ENCODE measurements at regions not wholly inside any gene's neighbourhood (a gene's known extent, or its start where the extent isn't known, plus 50 kb on each side); places are given as distances from the start of the nearest gene placed in this dataset.
"Not testable (repeated sequence)": the region's sequence is repeated elsewhere in the genome, so short reads cannot be mapped to it uniquely, and the experiment has no call there.

DNA sequence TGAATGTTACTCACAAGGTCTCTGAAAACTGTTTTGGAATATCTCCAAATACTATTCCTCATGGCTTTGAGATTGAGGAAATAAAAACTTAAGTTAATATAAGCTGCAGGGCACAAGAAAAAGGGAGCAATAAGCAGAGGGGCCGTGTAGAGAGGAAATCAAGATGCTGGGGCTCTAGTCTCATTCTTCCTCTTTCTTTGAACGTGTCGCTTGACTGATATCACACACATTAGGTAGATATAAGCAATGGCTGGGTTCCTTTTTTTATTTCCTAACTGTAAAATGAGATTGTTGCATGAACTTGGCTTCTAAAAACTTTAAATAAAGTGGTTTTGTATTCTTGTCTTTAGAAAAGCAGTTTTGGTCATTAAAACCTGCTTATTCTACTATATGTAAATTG lies 326.7 kb upstream of the ROPN1 start:
- H3K4me3 ChIP-seq (ENCODE audit: low read length): no peak overlapping the region
- H3K36me3 ChIP-seq (ENCODE audit: control insufficient read depth, insufficient read depth, low read length): no peaks in the 10 kb centered on the region
- H3K9ac ChIP-seq (ENCODE audit: low read length): no peak overlapping the region
- no peaks in the 10 kb centered on the region for H3K27me3 ChIP-seq (ENCODE audit: control insufficient read depth, insufficient read depth, low read length)
- no peaks in the 10 kb centered on the region for H3K9me3 ChIP-seq (ENCODE audit: control insufficient read depth, low read length)
- no peaks in the 10 kb centered on the region for H3K4me1 ChIP-seq (ENCODE audit: control insufficient read depth, insufficient read depth, low read length)

GRCh38 chr3:124320976-124321375 lies 329.1 kb upstream of the ROPN1 start:
- Histone ChIP-seq H3K9ac (ENCODE audit: low read length) (no peak overlapping the region), H3K4me1 (ENCODE audit: control insufficient read depth, insufficient read depth, low read length) (no peaks in the 10 kb centered on the region), H3K9me3 (ENCODE audit: control insufficient read depth, low read length) (no peaks in the 10 kb centered on the region), H3K27me3 (ENCODE audit: control insufficient read depth, insufficient read depth, low read length) (no peaks in the 10 kb centered on the region), H3K4me3 (ENCODE audit: low read length) (no peak overlapping the region), H3K36me3 (ENCODE audit: control insufficient read depth, insufficient read depth, low read length) (no peaks in the 10 kb centered on the region)

GRCh38 chr3:124322309-124322880 lies 330.5 kb upstream of the ROPN1 start:
- no peaks in the 10 kb centered on the region for H3K4me1 ChIP-seq (ENCODE audit: control insufficient read depth, insufficient read depth, low read length)
- H3K9me3 ChIP-seq (ENCODE audit: control insufficient read depth, low read length): no peaks in the 10 kb centered on the region
- H3K27me3 ChIP-seq (ENCODE audit: control insufficient read depth, insufficient read depth, low read length): no peaks in the 10 kb centered on the region
- H3K4me3 ChIP-seq (ENCODE audit: low read length): no peak overlapping the region
- no peaks in the 10 kb centered on the region for H3K36me3 ChIP-seq (ENCODE audit: control insufficient read depth, insufficient read depth, low read length)
- no peak overlapping the region for H3K9ac ChIP-seq (ENCODE audit: low read length)

DNA sequence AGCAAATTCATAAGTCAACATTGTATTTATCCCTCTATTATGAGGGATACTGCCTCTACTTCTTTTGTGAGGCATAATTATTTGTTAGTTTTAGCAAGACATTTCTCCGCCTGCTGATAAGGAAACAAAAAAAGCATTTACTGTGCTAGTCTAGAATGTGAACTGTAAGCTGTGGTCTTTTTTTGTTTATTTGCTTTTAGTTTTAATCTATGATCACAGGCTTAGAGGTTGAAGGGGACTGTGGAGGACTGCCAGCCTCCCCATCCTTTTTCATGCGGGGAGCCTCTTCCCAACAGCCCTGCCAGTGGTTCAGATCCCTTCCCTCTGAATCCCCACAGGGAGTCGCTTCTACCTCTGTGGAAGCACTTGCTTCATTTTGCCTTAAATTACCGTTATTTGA lies 331.0 kb upstream of the ROPN1 start:
- H3K27me3 ChIP-seq (ENCODE audit: control insufficient read depth, insufficient read depth, low read length): no peaks in the 10 kb centered on the region
- no peaks in the 10 kb centered on the region for H3K9me3 ChIP-seq (ENCODE audit: control insufficient read depth, low read length)
- H3K9ac ChIP-seq (ENCODE audit: low read length): no peak overlapping the region
- H3K4me3 ChIP-seq (ENCODE audit: low read length): no peak overlapping the region
- H3K4me1 ChIP-seq (ENCODE audit: control insufficient read depth, insufficient read depth, low read length): no peaks in the 10 kb centered on the region
- H3K36me3 ChIP-seq (ENCODE audit: control insufficient read depth, insufficient read depth, low read length): no peaks in the 10 kb centered on the region

GRCh38 chr3:124325248-124325647 lies 333.3 kb upstream of the ROPN1 start:
- no peaks in the 10 kb centered on the region for H3K36me3 ChIP-seq (ENCODE audit: control insufficient read depth, insufficient read depth, low read length)
- no peaks in the 10 kb centered on the region for H3K4me1 ChIP-seq (ENCODE audit: control insufficient read depth, insufficient read depth, low read length)
- H3K4me3 ChIP-seq (ENCODE audit: low read length): no peak overlapping the region
- H3K9ac ChIP-seq (ENCODE audit: low read length): no peak overlapping the region
- no peaks in the 10 kb centered on the region for H3K9me3 ChIP-seq (ENCODE audit: control insufficient read depth, low read length)
- no peaks in the 10 kb centered on the region for H3K27me3 ChIP-seq (ENCODE audit: control insufficient read depth, insufficient read depth, low read length)

GRCh38 chr3:124329723-124330122 lies 337.8 kb upstream of the ROPN1 start:
- no peaks in the 10 kb centered on the region for H3K4me1 ChIP-seq (ENCODE audit: control insufficient read depth, insufficient read depth, low read length)
- no peak overlapping the region for H3K9ac ChIP-seq (ENCODE audit: low read length)
- no peaks in the 10 kb centered on the region for H3K27me3 ChIP-seq (ENCODE audit: control insufficient read depth, insufficient read depth, low read length)
- no peak overlapping the region for H3K4me3 ChIP-seq (ENCODE audit: low read length)
- H3K36me3 ChIP-seq (ENCODE audit: control insufficient read depth, insufficient read depth, low read length): no peaks in the 10 kb centered on the region
- no peaks in the 10 kb centered on the region for H3K9me3 ChIP-seq (ENCODE audit: control insufficient read depth, low read length)

DNA sequence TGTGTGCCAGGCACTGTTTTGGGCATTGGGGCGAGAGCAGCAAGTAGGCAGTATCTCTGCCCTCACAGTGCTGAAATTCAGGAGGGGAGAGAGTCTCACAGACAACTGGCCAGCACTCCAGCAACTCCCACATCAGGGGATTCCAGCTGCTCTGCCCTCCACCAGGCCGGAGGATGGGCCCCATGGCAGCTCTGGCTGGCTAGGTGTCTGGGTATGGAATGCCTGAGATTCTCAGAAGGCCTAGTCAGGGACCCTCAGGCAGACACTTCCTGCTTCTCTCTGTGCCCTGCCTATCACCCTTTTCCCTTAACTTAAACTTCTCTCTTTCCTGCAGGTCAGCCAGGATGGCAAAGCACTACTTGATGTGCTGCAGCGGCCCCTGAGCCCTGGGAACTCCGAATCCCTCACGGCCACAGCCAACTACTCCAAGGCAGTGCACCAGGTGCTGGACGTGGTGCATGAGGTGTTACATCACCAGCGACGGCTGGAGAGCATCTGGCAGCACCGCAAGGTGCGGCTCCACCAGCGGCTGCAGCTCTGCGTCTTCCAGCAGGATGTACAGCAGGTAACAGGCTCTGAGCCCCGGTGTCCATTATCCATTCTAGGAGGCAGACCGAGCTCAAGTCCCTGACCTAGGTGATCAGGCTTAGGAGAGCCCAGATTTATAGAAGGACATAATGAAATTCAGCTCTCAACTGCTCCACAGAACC lies 342.2 kb upstream of the ROPN1 start:
- Histone ChIP-seq H3K4me1 (ENCODE audit: control insufficient read depth, insufficient read depth, low read length) (no peaks in the 10 kb centered on the region), H3K27me3 (ENCODE audit: control insufficient read depth, insufficient read depth, low read length) (no peaks in the 10 kb centered on the region), H3K36me3 (ENCODE audit: control insufficient read depth, insufficient read depth, low read length) (no peaks in the 10 kb centered on the region)

DNA sequence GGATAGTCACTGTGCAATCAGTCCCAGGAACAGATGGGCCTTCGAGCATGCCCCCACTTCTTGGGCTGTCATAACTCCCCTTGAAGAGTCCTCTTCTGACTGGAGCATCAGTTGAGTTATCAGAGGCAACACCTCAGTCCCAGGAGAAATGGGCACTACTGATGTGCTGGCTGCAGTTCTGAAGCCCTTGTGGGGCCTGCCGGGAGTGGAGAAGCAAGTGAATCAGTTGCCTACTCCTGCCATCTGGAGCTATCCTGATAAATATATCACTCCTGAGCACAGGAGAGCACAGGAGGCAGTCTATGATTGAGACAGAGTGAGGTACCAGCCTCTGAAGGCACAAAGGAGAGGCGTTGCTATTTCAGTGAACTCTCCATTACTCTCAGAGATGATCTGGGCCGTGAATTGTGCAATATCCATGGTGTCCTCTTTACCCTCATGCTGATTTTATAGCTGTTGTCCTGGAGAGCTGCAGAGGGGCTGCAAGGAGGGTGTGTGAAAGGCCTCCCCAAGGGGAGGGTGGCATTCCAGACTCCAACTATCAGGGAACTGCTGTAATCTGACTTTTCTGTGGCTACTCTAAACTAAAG lies 344.2 kb upstream of the ROPN1 start:
- H3K9ac ChIP-seq (ENCODE audit: low read length): no peak overlapping the region
- no peaks in the 10 kb centered on the region for H3K9me3 ChIP-seq (ENCODE audit: control insufficient read depth, low read length)
- H3K4me1 ChIP-seq (ENCODE audit: control insufficient read depth, insufficient read depth, low read length): no peaks in the 10 kb centered on the region
- no peak overlapping the region for H3K4me3 ChIP-seq (ENCODE audit: low read length)
- H3K36me3 ChIP-seq (ENCODE audit: control insufficient read depth, insufficient read depth, low read length): no peaks in the 10 kb centered on the region
- H3K27me3 ChIP-seq (ENCODE audit: control insufficient read depth, insufficient read depth, low read length): no peaks in the 10 kb centered on the region

More for the DNA sequence above, 342.2 kb upstream of the ROPN1 start:
- Histone ChIP-seq H3K9me3 (ENCODE audit: control insufficient read depth, low read length) (no peaks in the 10 kb centered on the region), H3K4me3 (ENCODE audit: low read length) (no peak overlapping the region), H3K9ac (ENCODE audit: low read length) (no peak overlapping the region)

DNA sequence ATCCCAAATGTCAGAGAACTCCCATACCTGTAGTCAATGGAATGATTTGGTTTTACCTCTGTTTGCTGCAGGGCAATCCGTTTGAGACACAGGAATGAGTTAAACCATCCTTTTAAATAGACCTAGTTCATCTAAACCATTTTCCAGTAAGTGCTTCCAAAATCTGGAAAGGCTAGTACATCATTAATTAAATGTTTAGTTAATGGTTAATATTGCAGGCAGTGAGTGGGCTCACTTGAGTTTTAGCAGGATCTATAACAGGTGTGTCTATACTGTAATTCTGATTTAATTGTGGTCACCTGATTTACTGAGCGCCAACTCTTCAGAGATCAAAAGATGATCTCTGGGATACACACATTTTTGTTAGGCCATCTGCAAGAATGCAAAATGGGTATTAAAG lies 353.9 kb upstream of the ROPN1 start:
- H3K27me3 ChIP-seq (ENCODE audit: control insufficient read depth, insufficient read depth, low read length): no peaks in the 10 kb centered on the region
- H3K9ac ChIP-seq (ENCODE audit: low read length): no peak overlapping the region
- H3K4me3 ChIP-seq (ENCODE audit: low read length): no peak overlapping the region
- H3K36me3 ChIP-seq (ENCODE audit: control insufficient read depth, insufficient read depth, low read length): no peaks in the 10 kb centered on the region
- no peaks in the 10 kb centered on the region for H3K4me1 ChIP-seq (ENCODE audit: control insufficient read depth, insufficient read depth, low read length)
- H3K9me3 ChIP-seq (ENCODE audit: control insufficient read depth, low read length): no peaks in the 10 kb centered on the region

DNA sequence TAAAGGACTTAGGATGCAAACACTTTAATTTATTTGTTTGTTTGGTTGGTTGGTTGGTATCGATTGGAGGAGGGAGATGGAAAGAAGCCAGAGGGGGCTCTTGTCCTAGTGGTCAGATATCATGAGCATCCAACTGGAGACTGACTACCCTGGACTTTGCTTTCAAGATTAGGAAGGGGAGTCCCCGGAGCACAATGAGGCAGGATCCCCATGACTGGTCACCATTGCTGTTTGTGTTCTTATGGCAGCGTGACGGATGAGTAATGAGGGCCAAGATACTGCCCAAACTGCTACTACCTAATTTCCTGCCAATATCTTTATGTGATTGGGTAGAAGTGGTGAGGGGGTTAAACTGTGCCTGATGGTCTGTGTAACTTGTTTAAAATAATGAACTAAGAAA lies 354.6 kb upstream of the ROPN1 start:
- Histone ChIP-seq H3K36me3 (ENCODE audit: control insufficient read depth, insufficient read depth, low read length) (no peaks in the 10 kb centered on the region), H3K27me3 (ENCODE audit: control insufficient read depth, insufficient read depth, low read length) (no peaks in the 10 kb centered on the region), H3K4me1 (ENCODE audit: control insufficient read depth, insufficient read depth, low read length) (no peaks in the 10 kb centered on the region), H3K9me3 (ENCODE audit: control insufficient read depth, low read length) (no peaks in the 10 kb centered on the region), H3K9ac (ENCODE audit: low read length) (no peak overlapping the region), H3K4me3 (ENCODE audit: low read length) (no peak overlapping the region)

- Histone ChIP-seq H3K9me3 (ENCODE audit: control insufficient read depth, low read length) (no peaks in the 10 kb centered on the region), H3K36me3 (ENCODE audit: control insufficient read depth, insufficient read depth, low read length) (no peaks in the 10 kb centered on the region), H3K4me1 (ENCODE audit: control insufficient read depth, insufficient read depth, low read length) (no peaks in the 10 kb centered on the region), H3K4me3 (ENCODE audit: low read length) (no peak overlapping the region), H3K27me3 (ENCODE audit: control insufficient read depth, insufficient read depth, low read length) (no peaks in the 10 kb centered on the region), H3K9ac (ENCODE audit: low read length) (no peak overlapping the region)
Measured at GRCh38 chr3:124347418-124347817, 355.5 kb upstream of the ROPN1 start.

DNA sequence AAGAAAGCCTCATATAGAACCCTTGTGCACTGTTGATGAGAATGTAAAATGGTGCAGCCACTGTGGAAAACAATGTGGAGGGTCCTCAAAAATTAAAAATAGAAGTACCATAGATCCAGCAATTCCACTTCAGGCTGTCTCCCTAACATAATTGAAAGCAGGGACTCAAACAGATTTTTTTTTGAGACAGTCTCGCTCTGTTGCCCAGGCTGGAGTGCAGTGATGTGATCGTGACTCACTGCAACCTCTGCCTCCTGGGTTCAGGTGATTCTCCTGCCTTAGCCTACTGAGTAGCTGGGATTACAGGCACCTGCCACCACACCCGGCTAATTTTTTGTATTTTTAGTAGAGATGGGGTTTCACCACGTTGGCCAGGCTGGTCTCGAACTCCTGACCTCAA lies 356.6 kb upstream of the ROPN1 start:
- H3K9ac ChIP-seq (ENCODE audit: low read length); H3K27me3 ChIP-seq (ENCODE audit: control insufficient read depth, insufficient read depth, low read length); H3K36me3 ChIP-seq (ENCODE audit: control insufficient read depth, insufficient read depth, low read length); H3K9me3 ChIP-seq (ENCODE audit: control insufficient read depth, low read length); H3K4me3 ChIP-seq (ENCODE audit: low read length); H3K4me1 ChIP-seq (ENCODE audit: control insufficient read depth, insufficient read depth, low read length): not testable (repeated sequence)

All from mucosa of stomach (tissue), 1 donor.